ENCODE measurements at regions not wholly inside any gene's neighbourhood (a gene's known extent, or its start where the extent isn't known, plus 50 kb on each side); places are given as distances from the start of the nearest gene placed in this dataset.

GRCh38 chr15:93185796-93186195, 96.8 kb upstream of the RGMA start:
- 55% methylated on average over 3 of the region's 3 CpGs for WGBS
- Histone ChIP-seq H2BK120ac (ENCODE audit: low read depth, low read length) (no peak overlapping the region), H3K9ac (ENCODE audit: low read length) (no peak overlapping the region), H4K8ac (ENCODE audit: low read length) (no peak overlapping the region), H3K4me1 (ENCODE audit: control insufficient read depth, insufficient read depth, low read depth, low read length) (no peaks in the 10 kb centered on the region), H3K4ac (ENCODE audit: low read depth in 1 of 2, low read length in 2 of 2) (no peak overlapping the region), H3K18ac (ENCODE audit: low read depth in 1 of 2, low read length in 2 of 2) (no peak overlapping the region), H3K9me3 (ENCODE audit: control insufficient read depth, low read length) (no peaks in the 10 kb centered on the region), H2AK5ac (ENCODE audit: low read length, severe bottlenecking) (no peak overlapping the region), H3K23ac (ENCODE audit: low read length in 2 of 2) (no peak overlapping the region), H3K79me1 (replicated peaks; ENCODE audit: low read length, poor library complexity, severe bottlenecking) (no peaks in the 10 kb centered on the region), H3K4me3 (ENCODE audit: insufficient read depth in 1 of 2, low read depth in 1 of 2, low read length in 2 of 2) (no peak overlapping the region), H2BK12ac (ENCODE audit: low read length in 2 of 2) (no peak overlapping the region), H2AFZ (ENCODE audit: low read depth, low read length) (no peak overlapping the region), H2BK15ac (ENCODE audit: low read depth, poor library complexity, severe bottlenecking) (no peak overlapping the region), H3K4me2 (ENCODE audit: low read length, poor library complexity, severe bottlenecking) (no peak overlapping the region), H3K14ac (ENCODE audit: low read length in 2 of 2) (no peak overlapping the region), H4K91ac (ENCODE audit: low read length) (no peak overlapping the region), H3K27me3 (ENCODE audit: control insufficient read depth in 1 of 2, insufficient read depth in 1 of 2, low read length in 2 of 2) (peaks cover 0 to 3% of the 10 kb centered on the region in 2 experiments), H3K27ac (ENCODE audit: low read length, poor library complexity, severe bottlenecking) (no peak overlapping the region), H3K36me3 (ENCODE audit: control insufficient read depth in 1 of 2, insufficient read depth in 2 of 2, low read depth in 1 of 2, low read length in 2 of 2) (no peaks in the 10 kb centered on the region), H2BK5ac (ENCODE audit: low read depth, low read length, poor library complexity, severe bottlenecking) (no peak overlapping the region)
- no peak for DNase-seq

GRCh38 chr15:93182703-93183205, 93.7 kb upstream of the RGMA start:
- Histone ChIP-seq H2AFZ (ENCODE audit: low read depth, low read length) (no peak overlapping the region), H3K23ac (ENCODE audit: low read length in 2 of 2) (no peak overlapping the region), H3K4me2 (ENCODE audit: low read length, poor library complexity, severe bottlenecking) (no peak overlapping the region), H2BK12ac (ENCODE audit: low read length in 2 of 2) (no peak overlapping the region), H2BK120ac (ENCODE audit: low read depth, low read length) (no peak overlapping the region), H2AK5ac (ENCODE audit: low read length, severe bottlenecking) (no peak overlapping the region), H3K79me1 (replicated peaks; ENCODE audit: low read length, poor library complexity, severe bottlenecking) (no peaks in the 10 kb centered on the region), H3K36me3 (ENCODE audit: control insufficient read depth in 1 of 2, insufficient read depth in 2 of 2, low read depth in 1 of 2, low read length in 2 of 2) (no peaks in the 10 kb centered on the region), H4K8ac (ENCODE audit: low read length) (no peak overlapping the region), H3K27me3 (ENCODE audit: control insufficient read depth in 1 of 2, insufficient read depth in 1 of 2, low read length in 2 of 2) (peaks cover 0 to 12% of the 10 kb centered on the region in 2 experiments), H3K9me3 (ENCODE audit: control insufficient read depth, low read length) (no peaks in the 10 kb centered on the region), H3K4me1 (ENCODE audit: control insufficient read depth, insufficient read depth, low read depth, low read length) (no peaks in the 10 kb centered on the region), H3K18ac (ENCODE audit: low read depth in 1 of 2, low read length in 2 of 2) (no peak overlapping the region), H3K4ac (ENCODE audit: low read depth in 1 of 2, low read length in 2 of 2) (no peak overlapping the region), H3K4me3 (ENCODE audit: insufficient read depth in 1 of 2, low read depth in 1 of 2, low read length in 2 of 2) (no peak overlapping the region), H4K91ac (ENCODE audit: low read length) (no peak overlapping the region), H3K14ac (ENCODE audit: low read length in 2 of 2) (no peak overlapping the region), H3K9ac (ENCODE audit: low read length) (no peak overlapping the region), H2BK5ac (ENCODE audit: low read depth, low read length, poor library complexity, severe bottlenecking) (no peak overlapping the region), H2BK15ac (ENCODE audit: low read depth, poor library complexity, severe bottlenecking) (no peak overlapping the region), H3K27ac (ENCODE audit: low read length, poor library complexity, severe bottlenecking) (no peak overlapping the region)
- no peak for DNase-seq
- 68% methylated on average over 7 of the region's 8 CpGs for WGBS

- no peak overlapping the region for H2BK15ac ChIP-seq (ENCODE audit: low read depth, poor library complexity, severe bottlenecking)
- 39% methylated on average over 6 of the region's 6 CpGs for WGBS
- no peak overlapping the region for H3K4me3 ChIP-seq (ENCODE audit: insufficient read depth in 1 of 2, low read depth in 1 of 2, low read length in 2 of 2)
- no peak overlapping the region for H2AFZ ChIP-seq (ENCODE audit: low read depth, low read length)
- H2BK5ac ChIP-seq (ENCODE audit: low read depth, low read length, poor library complexity, severe bottlenecking), result no peak overlapping the region
- no peak overlapping the region for H3K23ac ChIP-seq (ENCODE audit: low read length in 2 of 2)
- H3K18ac ChIP-seq (ENCODE audit: low read depth in 1 of 2, low read length in 2 of 2), result no peak overlapping the region
- H4K91ac ChIP-seq (ENCODE audit: low read length), result no peak overlapping the region
- H3K27ac ChIP-seq (ENCODE audit: low read length, poor library complexity, severe bottlenecking), result no peak overlapping the region
- H3K27me3 ChIP-seq (ENCODE audit: control insufficient read depth in 1 of 2, insufficient read depth in 1 of 2, low read length in 2 of 2), result peaks cover 0 to 12% of the 10 kb centered on the region in 2 experiments
- H3K9ac ChIP-seq (ENCODE audit: low read length), result no peak overlapping the region
- no peak for DNase-seq
- no peak overlapping the region for H2AK5ac ChIP-seq (ENCODE audit: low read length, severe bottlenecking)
- no peaks in the 10 kb centered on the region for H3K79me1 ChIP-seq (replicated peaks; ENCODE audit: low read length, poor library complexity, severe bottlenecking)
- H3K36me3 ChIP-seq (ENCODE audit: control insufficient read depth in 1 of 2, insufficient read depth in 2 of 2, low read depth in 1 of 2, low read length in 2 of 2), result no peaks in the 10 kb centered on the region
- H3K4me1 ChIP-seq (ENCODE audit: control insufficient read depth, insufficient read depth, low read depth, low read length), result no peaks in the 10 kb centered on the region
- H4K8ac ChIP-seq (ENCODE audit: low read length), result no peak overlapping the region
- no peak overlapping the region for H2BK120ac ChIP-seq (ENCODE audit: low read depth, low read length)
- H3K14ac ChIP-seq (ENCODE audit: low read length in 2 of 2), result no peak overlapping the region
- H2BK12ac ChIP-seq (ENCODE audit: low read length in 2 of 2), result no peak overlapping the region
- no peak overlapping the region for H3K4ac ChIP-seq (ENCODE audit: low read depth in 1 of 2, low read length in 2 of 2)
- no peaks in the 10 kb centered on the region for H3K9me3 ChIP-seq (ENCODE audit: control insufficient read depth, low read length)
- no peak overlapping the region for H3K4me2 ChIP-seq (ENCODE audit: low read length, poor library complexity, severe bottlenecking)
Observed at GRCh38 chr15:93180656-93181055, 91.6 kb upstream of the RGMA start.

- Histone ChIP-seq H3K9ac (ENCODE audit: low read length) (no peak overlapping the region), H2AK5ac (ENCODE audit: low read length, severe bottlenecking) (no peak overlapping the region), H2BK5ac (ENCODE audit: low read depth, low read length, poor library complexity, severe bottlenecking) (no peak overlapping the region), H3K4me2 (ENCODE audit: low read length, poor library complexity, severe bottlenecking) (no peak overlapping the region), H2BK15ac (ENCODE audit: low read depth, poor library complexity, severe bottlenecking) (no peak overlapping the region), H4K91ac (ENCODE audit: low read length) (no peak overlapping the region), H3K4me3 (ENCODE audit: insufficient read depth in 1 of 2, low read depth in 1 of 2, low read length in 2 of 2) (no peak overlapping the region), H3K36me3 (ENCODE audit: control insufficient read depth in 1 of 2, insufficient read depth in 2 of 2, low read depth in 1 of 2, low read length in 2 of 2) (no peaks in the 10 kb centered on the region), H2BK120ac (ENCODE audit: low read depth, low read length) (no peak overlapping the region), H4K8ac (ENCODE audit: low read length) (no peak overlapping the region), H3K14ac (ENCODE audit: low read length in 2 of 2) (no peak overlapping the region), H2BK12ac (ENCODE audit: low read length in 2 of 2) (no peak overlapping the region), H3K9me3 (ENCODE audit: control insufficient read depth, low read length) (no peaks in the 10 kb centered on the region), H3K79me1 (replicated peaks; ENCODE audit: low read length, poor library complexity, severe bottlenecking) (no peaks in the 10 kb centered on the region), H3K27me3 (ENCODE audit: control insufficient read depth in 1 of 2, insufficient read depth in 1 of 2, low read length in 2 of 2) (peaks cover 0 to 12% of the 10 kb centered on the region in 2 experiments), H3K18ac (ENCODE audit: low read depth in 1 of 2, low read length in 2 of 2) (no peak overlapping the region), H2AFZ (ENCODE audit: low read depth, low read length) (no peak overlapping the region), H3K27ac (ENCODE audit: low read length, poor library complexity, severe bottlenecking) (no peak overlapping the region), H3K4me1 (ENCODE audit: control insufficient read depth, insufficient read depth, low read depth, low read length) (no peaks in the 10 kb centered on the region), H3K4ac (ENCODE audit: low read depth in 1 of 2, low read length in 2 of 2) (no peak overlapping the region), H3K23ac (ENCODE audit: low read length in 2 of 2) (no peak overlapping the region)
- no peak for DNase-seq
- 61% methylated on average over 7 of the region's 7 CpGs for WGBS
Observed at GRCh38 chr15:93180128-93180527, 91.1 kb upstream of the RGMA start.
